ENCODE measurements at regions not wholly inside any gene's neighbourhood (a gene's known extent, or its start where the extent isn't known, plus 50 kb on each side); places are given as distances from the start of the nearest gene placed in this dataset.
"Not testable (repeated sequence)": the region's sequence is repeated elsewhere in the genome, so short reads cannot be mapped to it uniquely, and the experiment has no call there.

GRCh38 chr4:158122501-158122900, 50.3 kb downstream of the GASK1B start:
- Histone ChIP-seq H3K4me1 (ENCODE audit: control insufficient read depth, low read length) (no peaks in the 10 kb centered on the region), H3K9me2 (replicated peaks; ENCODE audit: control insufficient read depth, low read length) (no peaks in the 10 kb centered on the region), H4K20me1 (ENCODE audit: control insufficient read depth, insufficient read depth, low read depth, low read length) (no peaks in the 10 kb centered on the region), H3K4me2 (ENCODE audit: low read length) (no peak overlapping the region), H3F3A (ENCODE audit: control insufficient read depth, insufficient read depth) (no peaks in the 10 kb centered on the region), H3K4me3 (ENCODE audit: low read length) (no peak overlapping the region), H3K36me3 (ENCODE audit: control insufficient read depth, low read length) (no peaks in the 10 kb centered on the region), H3K79me2 (ENCODE audit: control insufficient read depth, low read length) (no peaks in the 10 kb centered on the region), H3K27me3 (ENCODE audit: control insufficient read depth, low read length) (no peaks in the 10 kb centered on the region), H3K27ac (ENCODE audit: low read depth, low read length) (no peak overlapping the region), H3K9me3 (ENCODE audit: control insufficient read depth, insufficient read depth, low read length) (no peaks in the 10 kb centered on the region)
- no peak for TF ChIP-seq EZH2phosphoT487 (IDR thresholded peaks at IDR 0.05; ENCODE audit: borderline replicate concordance, low read length)
- no peak for TF ChIP-seq CTCF (IDR thresholded peaks at IDR 0.05; ENCODE audit: low read depth, low read length, poor library complexity, severe bottlenecking)

GRCh38 chr4:158121161-158121579, 51.7 kb downstream of the GASK1B start:
- H3K4me1 ChIP-seq (ENCODE audit: control insufficient read depth, low read length): no peaks in the 10 kb centered on the region
- TF ChIP-seq EZH2phosphoT487 (IDR thresholded peaks at IDR 0.05; ENCODE audit: borderline replicate concordance, low read length): no peak
- TF ChIP-seq CTCF (IDR thresholded peaks at IDR 0.05; ENCODE audit: low read depth, low read length, poor library complexity, severe bottlenecking): no peak
- H3K36me3 ChIP-seq (ENCODE audit: control insufficient read depth, low read length): no peaks in the 10 kb centered on the region
- H3K79me2 ChIP-seq (ENCODE audit: control insufficient read depth, low read length): no peaks in the 10 kb centered on the region
- no peaks in the 10 kb centered on the region for H3K9me3 ChIP-seq (ENCODE audit: control insufficient read depth, insufficient read depth, low read length)
- no peak overlapping the region for H3K4me2 ChIP-seq (ENCODE audit: low read length)
- H3K27me3 ChIP-seq (ENCODE audit: control insufficient read depth, low read length): no peaks in the 10 kb centered on the region
- H3F3A ChIP-seq (ENCODE audit: control insufficient read depth, insufficient read depth): no peaks in the 10 kb centered on the region
- no peak overlapping the region for H3K4me3 ChIP-seq (ENCODE audit: low read length)
- H3K27ac ChIP-seq (ENCODE audit: low read depth, low read length): no peak overlapping the region
- H3K9me2 ChIP-seq (replicated peaks; ENCODE audit: control insufficient read depth, low read length): no peaks in the 10 kb centered on the region
- H4K20me1 ChIP-seq (ENCODE audit: control insufficient read depth, insufficient read depth, low read depth, low read length): no peaks in the 10 kb centered on the region

- not testable (repeated sequence) for H4K20me1 ChIP-seq (ENCODE audit: control insufficient read depth, insufficient read depth, low read depth, low read length); H3K9me3 ChIP-seq (ENCODE audit: control insufficient read depth, insufficient read depth, low read length); H3K36me3 ChIP-seq (ENCODE audit: control insufficient read depth, low read length); H3K4me1 ChIP-seq (ENCODE audit: control insufficient read depth, low read length); H3K9me2 ChIP-seq (replicated peaks; ENCODE audit: control insufficient read depth, low read length); H3K79me2 ChIP-seq (ENCODE audit: control insufficient read depth, low read length); H3K4me3 ChIP-seq (ENCODE audit: low read length); H3K4me2 ChIP-seq (ENCODE audit: low read length); H3F3A ChIP-seq (ENCODE audit: control insufficient read depth, insufficient read depth); H3K27ac ChIP-seq (ENCODE audit: low read depth, low read length); H3K27me3 ChIP-seq (ENCODE audit: control insufficient read depth, low read length)
These were observed 52.1 kb downstream of the GASK1B start for GRCh38 chr4:158120645-158121151.

GRCh38 chr4:158112611-158113010, 60.2 kb downstream of the GASK1B start:
- Histone ChIP-seq H3K79me2 (ENCODE audit: control insufficient read depth, low read length) (no peaks in the 10 kb centered on the region), H3K36me3 (ENCODE audit: control insufficient read depth, low read length) (no peaks in the 10 kb centered on the region), H3F3A (ENCODE audit: control insufficient read depth, insufficient read depth) (no peaks in the 10 kb centered on the region), H3K27ac (ENCODE audit: low read depth, low read length) (no peak overlapping the region), H3K9me3 (ENCODE audit: control insufficient read depth, insufficient read depth, low read length) (no peaks in the 10 kb centered on the region), H3K4me3 (ENCODE audit: low read length) (no peak overlapping the region), H3K4me1 (ENCODE audit: control insufficient read depth, low read length) (no peaks in the 10 kb centered on the region), H3K27me3 (ENCODE audit: control insufficient read depth, low read length) (no peaks in the 10 kb centered on the region), H3K4me2 (ENCODE audit: low read length) (no peak overlapping the region), H4K20me1 (ENCODE audit: control insufficient read depth, insufficient read depth, low read depth, low read length) (no peaks in the 10 kb centered on the region), H3K9me2 (replicated peaks; ENCODE audit: control insufficient read depth, low read length) (no peaks in the 10 kb centered on the region)
- TF ChIP-seq EZH2phosphoT487 (IDR thresholded peaks at IDR 0.05; ENCODE audit: borderline replicate concordance, low read length) (no peak), CTCF (IDR thresholded peaks at IDR 0.05; ENCODE audit: low read depth, low read length, poor library complexity, severe bottlenecking) (no peak)

All from DOHH2 (cell line).